ENCODE measurements at regions not wholly inside any gene's neighbourhood (a gene's known extent, or its start where the extent isn't known, plus 50 kb on each side); places are given as distances from the start of the nearest gene placed in this dataset.

GRCh38 chr1:218073062-218073461 is 212.0 kb upstream of the RRP15 start:
- Histone ChIP-seq H2BK5ac (ENCODE audit: low read depth, low read length) (no peak overlapping the region), H3K23ac (ENCODE audit: insufficient read length) (no peak overlapping the region), H3K9ac (replicated peaks in 1 of 4; ENCODE audit: extremely low read depth in 1 of 4, low read depth in 3 of 4, low read length in 3 of 4) (no peak overlapping the region), H4K91ac (replicated peaks; ENCODE audit: insufficient read length, low read length) (no peak overlapping the region), H3K4ac (replicated peaks; ENCODE audit: insufficient read length, low read depth, low read length) (no peak overlapping the region), H2AK5ac (ENCODE audit: low read depth, low read length) (no peak overlapping the region), H3K79me2 (ENCODE audit: control insufficient read depth in 1 of 2, insufficient read depth in 2 of 2, low read length in 2 of 2) (no peaks in the 10 kb centered on the region), H2BK15ac (ENCODE audit: low read length) (no peak overlapping the region), H3K4me2 (ENCODE audit: insufficient read depth in 1 of 2, low read depth in 2 of 2, low read length in 2 of 2) (no peak overlapping the region), H2BK120ac (replicated peaks; ENCODE audit: low read depth, low read length) (no peak overlapping the region), H3K36me3 (ENCODE audit: control insufficient read depth in 2 of 4, insufficient read depth in 4 of 4, low read length in 3 of 4) (no peaks in the 10 kb centered on the region), H3K9me3 (ENCODE audit: insufficient read depth in 2 of 2, low read depth in 1 of 2, low read length in 1 of 2) (no peaks in the 10 kb centered on the region), H3K4me3 (ENCODE audit: extremely low read depth in 1 of 4, insufficient read depth in 2 of 4, low read depth in 3 of 4, low read length in 4 of 4) (no peak overlapping the region), H3K14ac (ENCODE audit: insufficient read length) (no peak overlapping the region), H3K27ac (ENCODE audit: low read depth, low read length) (no peak overlapping the region), H4K8ac (ENCODE audit: extremely low read depth, insufficient read depth, low read length) (no peak overlapping the region), H3K23me2 (ENCODE audit: low read depth, low read length) (no peaks in the 10 kb centered on the region), H2BK20ac (ENCODE audit: low read length) (no peak overlapping the region), H3K18ac (ENCODE audit: extremely low read depth, low read length) (no peak overlapping the region), H2AFZ (ENCODE audit: low read length) (no peak overlapping the region), H2BK12ac (ENCODE audit: low read depth, low read length) (no peak overlapping the region), H4K5ac (ENCODE audit: insufficient read length, low read depth, low read length) (no peak overlapping the region), H4K20me1 (replicated peaks in 1 of 2; ENCODE audit: control insufficient read depth in 1 of 2, insufficient read depth in 2 of 2, low read length in 2 of 2) (no peaks in the 10 kb centered on the region), H3K56ac (replicated peaks; ENCODE audit: insufficient read length, low read depth, low read length) (no peak overlapping the region), H3K27me3 (replicated peaks in 1 of 4; ENCODE audit: control insufficient read depth in 3 of 4, extremely low read depth in 1 of 4, insufficient read depth in 3 of 4, low read length in 3 of 4) (no peaks in the 10 kb centered on the region), H3K4me1 (replicated peaks in 1 of 4; ENCODE audit: control insufficient read depth in 3 of 4, insufficient read depth in 4 of 4, low read length in 3 of 4) (no peaks in the 10 kb centered on the region), H3K79me1 (ENCODE audit: low read depth, low read length) (no peaks in the 10 kb centered on the region)
- ChIA-PET CTCF (ENCODE audit: partially characterized antibody) (no interaction called here), POLR2A (ENCODE audit: partially characterized antibody) (no interaction called here)
- DNase-seq (ENCODE audit: low read depth in 1 of 2, low spot score in 2 of 2) (no peak), FAIRE-seq (no peak)
- TF ChIP-seq BCL11A (IDR thresholded peaks at IDR 0.05; ENCODE audit: low read depth in 2 of 2, low read length in 2 of 2) (no peak), SP2 (IDR thresholded peaks at IDR 0.05; ENCODE audit: low read length) (no peak), E2F6 (IDR thresholded peaks at IDR 0.05) (no peak), RAD21 (IDR thresholded peaks at IDR 0.05 in 1 of 2, conservative IDR thresholded peaks at IDR 0.05 in 1 of 2; ENCODE audit: low read depth in 2 of 2, low read length in 2 of 2) (no peak), CHD2 (IDR thresholded peaks at IDR 0.05; ENCODE audit: low read length) (no peak), CEBPB (IDR thresholded peaks at IDR 0.05; ENCODE audit: low read depth, low read length) (no peak), FOSL1 (IDR thresholded peaks at IDR 0.05; ENCODE audit: insufficient read depth, low read depth, low read length) (no peak), HDAC2 (IDR thresholded peaks at IDR 0.05; ENCODE audit: borderline replicate concordance in 1 of 2, low read depth in 2 of 2, low read length in 2 of 2) (no peak), RFX5 (IDR thresholded peaks at IDR 0.05; ENCODE audit: borderline replicate concordance, low read depth, low read length) (no peak), SP1 (IDR thresholded peaks at IDR 0.05; ENCODE audit: low read depth, low read length) (no peak), EZH2 (IDR thresholded peaks at IDR 0.05; ENCODE audit: low read depth, low read length, severe bottlenecking) (no peak), HDAC6 (IDR thresholded peaks at IDR 0.05; ENCODE audit: low read depth, low read length) (no peak), SRF (IDR thresholded peaks at IDR 0.05; ENCODE audit: low read depth, low read length) (no peak), POU5F1 (IDR thresholded peaks at IDR 0.05; ENCODE audit: low read depth, low read length) (no peak), GTF2F1 (IDR thresholded peaks at IDR 0.05; ENCODE audit: borderline replicate concordance, low read depth, low read length) (no peak), SIRT6 (IDR thresholded peaks at IDR 0.05; ENCODE audit: low read length) (no peak)
